Keratinocyte (primary cell): ENCODE measurements at regions not wholly inside any gene's neighbourhood (a gene's known extent, or its start where the extent isn't known, plus 50 kb on each side); places are given as distances from the start of the nearest gene placed in this dataset.

Experiments
- DNase-seq: peaks from one replicate; pipeline ENCODE4 v3.0.0-alpha.2; 2011; ENCODE audit warnings: low read depth, missing footprints, low spot score
- FAIRE-seq: peaks from 2 replicates; lab custom pipeline; 2011; peaks lifted over from hg19 to GRCh38; lab: Jason Lieb, UNC
- H2AFZ ChIP-seq: 2 replicates; pipeline ENCODE4 v1.6.0; 2012; ENCODE audit warnings: low read length, control low read depth, inconsistent platforms; ENCODE audit not compliant: control insufficient read depth
- H3K27ac ChIP-seq: 2 replicates; pipeline ENCODE4 v1.5.1; 2011; ENCODE audit warnings: low read length; ENCODE audit not compliant: control insufficient read depth, insufficient read depth
- H3K27me3 ChIP-seq: 3 replicates; pipeline ENCODE4 v1.6.0; 2011; ENCODE audit warnings: low read length; ENCODE audit not compliant: control insufficient read depth, insufficient read depth; ENCODE audit errors: extremely low read depth
- H3K36me3 ChIP-seq, 2 experiments: 2 replicates in 1 of 2; 3 replicates in 1 of 2; pipeline ENCODE4 v1.5.1; 2011; ENCODE audit warnings: low read length in 2 of 2, mild to moderate bottlenecking in 1 of 2; ENCODE audit not compliant: control insufficient read depth in 2 of 2, insufficient read depth in 2 of 2; ENCODE audit errors: extremely low read depth in 1 of 2
- H3K4me1 ChIP-seq: 3 replicates; pipeline ENCODE4 v1.5.1; 2011; ENCODE audit warnings: low read length; ENCODE audit not compliant: control insufficient read depth, insufficient read depth; ENCODE audit errors: extremely low read depth
- H3K4me2 ChIP-seq: 3 replicates; pipeline ENCODE4 v1.6.0; 2011; ENCODE audit warnings: low read depth, low read length; ENCODE audit not compliant: control insufficient read depth, insufficient read depth; ENCODE audit errors: extremely low read depth
- H3K4me3 ChIP-seq, 3 experiments: fragments of 200-600 bp in 1 of 3; sonication (generic) in 1 of 3; 2 replicates in 2 of 3; 3 replicates in 1 of 3; pipeline ENCODE4 v1.5.1; 2011 to 2016; ENCODE audit warnings: low read length in 3 of 3, mild to moderate bottlenecking in 3 of 3, control low read depth in 2 of 3, inconsistent platforms in 1 of 3, low read depth in 1 of 3, mixed read lengths in 1 of 3, mixed run types in 1 of 3, moderate library complexity in 1 of 3; ENCODE audit not compliant: control insufficient read depth in 2 of 3, insufficient read depth in 2 of 3; ENCODE audit errors: extremely low read depth in 1 of 3
- H3K79me2 ChIP-seq: 2 replicates; pipeline ENCODE4 v1.6.0; 2012; ENCODE audit warnings: low read length; ENCODE audit not compliant: control insufficient read depth, insufficient read depth
- H3K9ac ChIP-seq: 3 replicates; pipeline ENCODE4 v1.6.0; 2011; ENCODE audit warnings: low read length; ENCODE audit not compliant: control insufficient read depth, insufficient read depth; ENCODE audit errors: extremely low read depth
- H3K9me1 ChIP-seq: 3 replicates; pipeline ENCODE4 v1.6.0; 2011; ENCODE audit warnings: low read length; ENCODE audit not compliant: control insufficient read depth, insufficient read depth; ENCODE audit errors: extremely low read depth
- H3K9me3 ChIP-seq: 2 replicates; pipeline ENCODE4 v1.5.1; 2012; ENCODE audit warnings: low read depth, low read length; ENCODE audit not compliant: control insufficient read depth
- H4K20me1 ChIP-seq: 3 replicates; pipeline ENCODE4 v1.6.0; 2011; ENCODE audit warnings: low read length; ENCODE audit not compliant: control insufficient read depth, insufficient read depth; ENCODE audit errors: extremely low read depth
- CTCF ChIP-seq, 3 experiments: IDR thresholded peaks in 1 of 3; conservative IDR thresholded peaks in 1 of 3; optimal IDR thresholded peaks in 1 of 3; 2 replicates in 2 of 3; 3 replicates in 1 of 3; pipeline versions ENCODE3 to v1.5.1; 2011; ENCODE audit warnings: low read length in 3 of 3, mild to moderate bottlenecking in 3 of 3, moderate library complexity in 2 of 3, control low read depth in 1 of 3, inconsistent platforms in 1 of 3; ENCODE audit not compliant: insufficient read depth in 2 of 3; ENCODE audit errors: extremely low read depth in 1 of 3
- EZH2 ChIP-seq: IDR thresholded peaks from one replicate; pipeline ENCODE4 v1.6.1; 2012; ENCODE audit warnings: inconsistent platforms, mild to moderate bottlenecking, low read length, moderate library complexity
- dilution Hi-C: fragments of 300-500 bp; cut with MboI; formaldehyde crosslinking; loops from one replicate; pipeline ENCODE4 v1.7.0; 2020; ENCODE audit warnings: low sequenced_read_pairs; ENCODE audit not compliant: extremely low pct_ligation_motif_present

DNA sequence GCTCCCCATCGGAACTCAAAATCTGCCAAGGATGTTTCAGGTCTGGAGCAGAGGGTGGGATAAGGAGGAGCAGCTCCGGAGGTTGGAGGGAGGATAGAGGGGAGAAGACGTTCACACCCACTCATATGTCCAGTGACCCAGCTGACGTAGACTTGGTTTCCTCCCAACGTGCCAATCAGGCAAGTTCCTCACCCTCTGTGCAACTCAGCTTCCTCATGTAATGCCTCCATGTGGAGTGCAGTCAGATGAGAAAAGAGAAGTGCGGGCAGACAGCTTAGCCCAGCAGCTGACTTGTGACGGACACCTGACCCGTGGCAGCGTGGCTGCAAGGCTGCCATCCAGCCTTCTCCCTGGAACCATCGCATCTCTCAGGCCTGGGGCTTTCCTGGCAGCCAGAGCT is 86.8 kb downstream of the NPTX2 start:
- dilution Hi-C loops: no loop called here
- Histone ChIP-seq H3K36me3 (no peaks in the 10 kb centered on the region), H3K9me3 (peaks cover 2% of the 10 kb centered on the region), H3K79me2 (no peaks in the 10 kb centered on the region), H4K20me1 (no peaks in the 10 kb centered on the region), H3K9me1 (no peaks in the 10 kb centered on the region), H3K9ac (no peak overlapping the region), H3K4me1 (no peaks in the 10 kb centered on the region), H3K4me2 (no peak overlapping the region), H3K27ac (no peak overlapping the region), H3K27me3 (no peaks in the 10 kb centered on the region), H2AFZ (no peak overlapping the region), H3K4me3 (no peak overlapping the region)
- DNase-seq (no peak), FAIRE-seq (no peak)
- TF ChIP-seq CTCF (optimal IDR thresholded peaks at IDR 0.05 in 1 of 3, IDR thresholded peaks at IDR 0.05 in 1 of 3, conservative IDR thresholded peaks at IDR 0.05 in 1 of 3; ENCODE audit: extremely low read depth in 1 of 3, insufficient read depth in 2 of 3, low read length in 3 of 3) (no peak), EZH2 (no peak)

GRCh38 chr7:98705626-98706025 is 88.5 kb downstream of the NPTX2 start:
- FAIRE-seq: no peak
- dilution Hi-C loops: no loop called here
- no peaks in the 10 kb centered on the region for H3K27me3 ChIP-seq

DNA sequence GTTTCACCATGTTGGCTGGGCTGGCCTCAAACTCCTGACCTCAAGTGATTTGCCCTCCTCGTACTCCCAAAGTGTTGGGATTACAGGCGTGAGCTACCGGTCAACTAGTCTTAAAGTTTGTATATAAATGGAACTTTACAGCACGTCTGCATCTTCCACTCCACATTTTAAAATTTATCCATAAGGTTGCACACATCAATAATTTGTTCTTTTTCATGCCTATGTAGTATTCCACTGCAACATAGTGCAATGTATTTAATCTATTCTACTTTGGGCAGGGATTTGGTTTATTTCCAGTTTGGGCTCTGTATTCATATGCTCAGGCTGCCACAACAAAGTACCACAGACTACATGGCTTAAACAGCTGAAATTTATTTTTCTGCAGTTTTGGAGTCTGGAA is 90.0 kb downstream of the NPTX2 start:
- Histone ChIP-seq H3K9ac (no peak overlapping the region), H4K20me1 (no peaks in the 10 kb centered on the region), H3K4me2 (no peak overlapping the region), H3K4me3 (no peak overlapping the region), H3K9me1 (no peaks in the 10 kb centered on the region), H3K27ac (no peak overlapping the region), H3K4me1 (no peaks in the 10 kb centered on the region), H3K79me2 (no peaks in the 10 kb centered on the region), H3K27me3 (no peaks in the 10 kb centered on the region), H2AFZ (no peak overlapping the region), H3K9me3 (no peaks in the 10 kb centered on the region), H3K36me3 (no peaks in the 10 kb centered on the region)
- DNase-seq (no peak), FAIRE-seq (no peak)
- TF ChIP-seq CTCF (optimal IDR thresholded peaks at IDR 0.05 in 1 of 3, IDR thresholded peaks at IDR 0.05 in 1 of 3, conservative IDR thresholded peaks at IDR 0.05 in 1 of 3; ENCODE audit: extremely low read depth in 1 of 3, insufficient read depth in 2 of 3, low read length in 3 of 3): no peak
- TF ChIP-seq EZH2: no peak
- dilution Hi-C loops: no loop called here

More at GRCh38 chr7:98705626-98706025, 88.5 kb downstream of the NPTX2 start:
- Histone ChIP-seq H3K27ac (no peak overlapping the region), H3K9me1 (no peaks in the 10 kb centered on the region), H3K9ac (no peak overlapping the region), H3K36me3 (no peaks in the 10 kb centered on the region), H4K20me1 (no peaks in the 10 kb centered on the region), H3K4me2 (no peak overlapping the region), H3K79me2 (no peaks in the 10 kb centered on the region), H3K9me3 (no peaks in the 10 kb centered on the region), H3K4me1 (no peaks in the 10 kb centered on the region), H3K4me3 (no peak overlapping the region), H2AFZ (no peak overlapping the region)
- no peak for DNase-seq
- TF ChIP-seq EZH2: no peak
